ENCODE measurements at regions not wholly inside any gene's neighbourhood (a gene's known extent, or its start where the extent isn't known, plus 50 kb on each side); places are given as distances from the start of the nearest gene placed in this dataset.

DNA sequence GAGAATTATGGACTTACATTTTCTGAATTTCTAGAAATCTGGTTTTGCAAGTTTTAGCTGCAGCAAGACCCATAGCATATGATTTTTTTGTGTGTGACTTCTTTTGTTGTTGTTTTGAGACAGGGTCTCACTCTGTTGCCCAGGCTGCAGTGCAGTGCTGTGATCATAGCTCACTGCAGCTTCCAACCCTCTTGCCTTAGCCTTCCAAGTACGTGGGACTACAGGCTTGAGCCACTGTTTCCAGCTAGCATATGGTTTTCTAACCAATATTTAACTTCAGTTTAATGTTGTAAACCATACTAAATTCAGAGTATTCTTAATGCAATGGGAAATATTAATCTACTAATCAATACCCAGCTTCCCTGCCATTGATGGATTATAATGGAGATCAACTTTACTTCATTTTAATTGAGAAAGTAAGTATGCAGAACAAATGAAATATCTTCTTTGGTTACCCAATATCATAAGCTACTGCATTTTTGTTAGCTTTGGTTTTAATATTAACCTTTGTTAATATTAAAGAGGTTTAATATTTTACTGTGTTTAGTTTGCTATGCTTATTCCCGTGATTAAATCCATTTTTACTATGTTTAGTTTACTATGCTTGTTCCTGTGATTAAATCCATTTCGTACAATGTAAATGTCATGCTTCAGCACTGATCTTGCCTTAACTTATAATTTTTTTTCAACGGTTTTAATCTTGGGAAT is 273.4 kb upstream of the TMEFF2 start:
- no peak overlapping the region for H3K27ac Mint-ChIP-seq
- POLR2A ChIA-PET, result no interaction called here
- H3K36me3 Mint-ChIP-seq, result no peaks in the 10 kb centered on the region
- H3K9me3 Mint-ChIP-seq, result no peaks in the 10 kb centered on the region
- CTCF ChIA-PET, result no interaction called here
- H3K27me3 Mint-ChIP-seq (ENCODE audit: low read depth), result no peaks in the 10 kb centered on the region
- DNase-seq (ENCODE audit: low spot score) (no peak), ATAC-seq (no peak)
- no peak overlapping the region for H3K4me3 Mint-ChIP-seq
- TF ChIP-seq FOXK1 (CRISPR knock-in tag; IDR thresholded peaks at IDR 0.05) (no peak), ZNF138 (CRISPR knock-in tag; conservative IDR thresholded peaks at IDR 0.05) (no peak), FOXJ3 (CRISPR knock-in tag; IDR thresholded peaks at IDR 0.05; ENCODE audit: borderline replicate concordance) (no peak), ZNF416 (CRISPR knock-in tag; IDR thresholded peaks at IDR 0.05) (no peak), EMX1 (CRISPR knock-in tag; IDR thresholded peaks at IDR 0.05) (no peak), ZNF396 (CRISPR knock-in tag; IDR thresholded peaks at IDR 0.05; ENCODE audit: borderline replicate concordance) (no peak), SP1 (CRISPR knock-in tag; conservative IDR thresholded peaks at IDR 0.05) (no peak)
- TF ChIP-seq, protein P1, sequence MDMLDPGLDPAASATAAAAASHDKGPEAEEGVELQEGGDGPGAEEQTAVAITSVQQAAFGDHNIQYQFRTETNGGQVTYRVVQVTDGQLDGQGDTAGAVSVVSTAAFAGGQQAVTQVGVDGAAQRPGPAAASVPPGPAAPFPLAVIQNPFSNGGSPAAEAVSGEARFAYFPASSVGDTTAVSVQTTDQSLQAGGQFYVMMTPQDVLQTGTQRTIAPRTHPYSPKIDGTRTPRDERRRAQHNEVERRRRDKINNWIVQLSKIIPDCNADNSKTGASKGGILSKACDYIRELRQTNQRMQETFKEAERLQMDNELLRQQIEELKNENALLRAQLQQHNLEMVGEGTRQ (CRISPR knock-in tag; IDR thresholded peaks at IDR 0.05), result no peak
- TF ChIP-seq, protein P2, sequence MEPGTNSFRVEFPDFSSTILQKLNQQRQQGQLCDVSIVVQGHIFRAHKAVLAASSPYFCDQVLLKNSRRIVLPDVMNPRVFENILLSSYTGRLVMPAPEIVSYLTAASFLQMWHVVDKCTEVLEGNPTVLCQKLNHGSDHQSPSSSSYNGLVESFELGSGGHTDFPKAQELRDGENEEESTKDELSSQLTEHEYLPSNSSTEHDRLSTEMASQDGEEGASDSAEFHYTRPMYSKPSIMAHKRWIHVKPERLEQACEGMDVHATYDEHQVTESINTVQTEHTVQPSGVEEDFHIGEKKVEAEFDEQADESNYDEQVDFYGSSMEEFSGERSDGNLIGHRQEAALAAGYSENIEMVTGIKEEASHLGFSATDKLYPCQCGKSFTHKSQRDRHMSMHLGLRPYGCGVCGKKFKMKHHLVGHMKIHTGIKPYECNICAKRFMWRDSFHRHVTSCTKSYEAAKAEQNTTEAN (CRISPR knock-in tag; IDR thresholded peaks at IDR 0.05), result no peak
- H3K4me1 Mint-ChIP-seq, result no peaks in the 10 kb centered on the region

DNA sequence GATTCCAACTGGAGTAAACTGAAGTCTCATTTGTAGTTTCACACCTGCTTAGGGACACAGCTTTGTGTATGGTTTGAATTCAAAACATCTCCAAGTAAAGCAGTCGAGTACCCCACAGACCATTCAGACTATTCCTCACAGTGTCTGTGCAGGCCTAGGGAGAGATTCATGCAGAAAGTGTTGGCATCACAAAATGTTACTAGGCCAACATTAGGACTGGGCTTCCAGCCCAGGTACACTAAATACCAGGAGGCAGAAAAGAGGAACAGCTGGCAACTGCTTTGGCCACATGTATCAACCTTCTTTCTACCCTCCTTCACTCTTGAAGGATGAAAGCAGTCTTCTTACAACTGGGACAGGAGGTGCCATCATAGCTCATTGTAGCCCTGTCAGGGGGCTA is 270.4 kb upstream of the TMEFF2 start:
- CTCF ChIA-PET, result no interaction called here
- Mint-ChIP-seq H3K9me3 (no peaks in the 10 kb centered on the region), H3K27ac (no peak overlapping the region), H3K4me3 (no peak overlapping the region), H3K4me1 (no peaks in the 10 kb centered on the region), H3K36me3 (no peaks in the 10 kb centered on the region), H3K27me3 (ENCODE audit: low read depth) (no peaks in the 10 kb centered on the region)
- no peak for DNase-seq (ENCODE audit: low spot score)
- no peak for ATAC-seq
- POLR2A ChIA-PET, result no interaction called here
- no peak for TF ChIP-seq SMAD4 (CRISPR knock-in tag; IDR thresholded peaks at IDR 0.05)
- no peak for TF ChIP-seq MXD4 (CRISPR knock-in tag; IDR thresholded peaks at IDR 0.05; ENCODE audit: borderline replicate concordance)
- TF ChIP-seq ZNF121 (CRISPR knock-in tag; IDR thresholded peaks at IDR 0.05), result no peak
- TF ChIP-seq ETV6 (CRISPR knock-in tag; IDR thresholded peaks at IDR 0.05), result no peak
- no peak for TF ChIP-seq NFYB (CRISPR knock-in tag; conservative IDR thresholded peaks at IDR 0.05; ENCODE audit: low read depth)
- TF ChIP-seq NR3C1 (CRISPR knock-in tag; conservative IDR thresholded peaks at IDR 0.05; ENCODE audit: low read depth), result no peak
- TF ChIP-seq, protein P3, sequence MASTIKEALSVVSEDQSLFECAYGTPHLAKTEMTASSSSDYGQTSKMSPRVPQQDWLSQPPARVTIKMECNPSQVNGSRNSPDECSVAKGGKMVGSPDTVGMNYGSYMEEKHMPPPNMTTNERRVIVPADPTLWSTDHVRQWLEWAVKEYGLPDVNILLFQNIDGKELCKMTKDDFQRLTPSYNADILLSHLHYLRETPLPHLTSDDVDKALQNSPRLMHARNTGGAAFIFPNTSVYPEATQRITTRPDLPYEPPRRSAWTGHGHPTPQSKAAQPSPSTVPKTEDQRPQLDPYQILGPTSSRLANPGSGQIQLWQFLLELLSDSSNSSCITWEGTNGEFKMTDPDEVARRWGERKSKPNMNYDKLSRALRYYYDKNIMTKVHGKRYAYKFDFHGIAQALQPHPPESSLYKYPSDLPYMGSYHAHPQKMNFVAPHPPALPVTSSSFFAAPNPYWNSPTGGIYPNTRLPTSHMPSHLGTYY (CRISPR knock-in tag; IDR thresholded peaks at IDR 0.05), result no peak
- TF ChIP-seq OVOL2 (CRISPR knock-in tag; IDR thresholded peaks at IDR 0.05; ENCODE audit: borderline replicate concordance), result no peak
- TF ChIP-seq, protein P4, sequence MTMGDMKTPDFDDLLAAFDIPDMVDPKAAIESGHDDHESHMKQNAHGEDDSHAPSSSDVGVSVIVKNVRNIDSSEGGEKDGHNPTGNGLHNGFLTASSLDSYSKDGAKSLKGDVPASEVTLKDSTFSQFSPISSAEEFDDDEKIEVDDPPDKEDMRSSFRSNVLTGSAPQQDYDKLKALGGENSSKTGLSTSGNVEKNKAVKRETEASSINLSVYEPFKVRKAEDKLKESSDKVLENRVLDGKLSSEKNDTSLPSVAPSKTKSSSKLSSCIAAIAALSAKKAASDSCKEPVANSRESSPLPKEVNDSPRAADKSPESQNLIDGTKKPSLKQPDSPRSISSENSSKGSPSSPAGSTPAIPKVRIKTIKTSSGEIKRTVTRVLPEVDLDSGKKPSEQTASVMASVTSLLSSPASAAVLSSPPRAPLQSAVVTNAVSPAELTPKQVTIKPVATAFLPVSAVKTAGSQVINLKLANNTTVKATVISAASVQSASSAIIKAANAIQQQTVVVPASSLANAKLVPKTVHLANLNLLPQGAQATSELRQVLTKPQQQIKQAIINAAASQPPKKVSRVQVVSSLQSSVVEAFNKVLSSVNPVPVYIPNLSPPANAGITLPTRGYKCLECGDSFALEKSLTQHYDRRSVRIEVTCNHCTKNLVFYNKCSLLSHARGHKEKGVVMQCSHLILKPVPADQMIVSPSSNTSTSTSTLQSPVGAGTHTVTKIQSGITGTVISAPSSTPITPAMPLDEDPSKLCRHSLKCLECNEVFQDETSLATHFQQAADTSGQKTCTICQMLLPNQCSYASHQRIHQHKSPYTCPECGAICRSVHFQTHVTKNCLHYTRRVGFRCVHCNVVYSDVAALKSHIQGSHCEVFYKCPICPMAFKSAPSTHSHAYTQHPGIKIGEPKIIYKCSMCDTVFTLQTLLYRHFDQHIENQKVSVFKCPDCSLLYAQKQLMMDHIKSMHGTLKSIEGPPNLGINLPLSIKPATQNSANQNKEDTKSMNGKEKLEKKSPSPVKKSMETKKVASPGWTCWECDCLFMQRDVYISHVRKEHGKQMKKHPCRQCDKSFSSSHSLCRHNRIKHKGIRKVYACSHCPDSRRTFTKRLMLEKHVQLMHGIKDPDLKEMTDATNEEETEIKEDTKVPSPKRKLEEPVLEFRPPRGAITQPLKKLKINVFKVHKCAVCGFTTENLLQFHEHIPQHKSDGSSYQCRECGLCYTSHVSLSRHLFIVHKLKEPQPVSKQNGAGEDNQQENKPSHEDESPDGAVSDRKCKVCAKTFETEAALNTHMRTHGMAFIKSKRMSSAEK (CRISPR knock-in tag; IDR thresholded peaks at IDR 0.05; ENCODE audit: borderline replicate concordance), result no peak
- TF ChIP-seq GRHL2 (CRISPR knock-in tag; IDR thresholded peaks at IDR 0.05; ENCODE audit: insufficient replicate concordance, severe bottlenecking), result no peak
- TF ChIP-seq ZNF138 (CRISPR knock-in tag; conservative IDR thresholded peaks at IDR 0.05), result no peak

Measured in WTC11 (cell line).